ENCODE measurements at regions not wholly inside any gene's neighbourhood (a gene's known extent, or its start where the extent isn't known, plus 50 kb on each side); places are given as distances from the start of the nearest gene placed in this dataset.

DNA sequence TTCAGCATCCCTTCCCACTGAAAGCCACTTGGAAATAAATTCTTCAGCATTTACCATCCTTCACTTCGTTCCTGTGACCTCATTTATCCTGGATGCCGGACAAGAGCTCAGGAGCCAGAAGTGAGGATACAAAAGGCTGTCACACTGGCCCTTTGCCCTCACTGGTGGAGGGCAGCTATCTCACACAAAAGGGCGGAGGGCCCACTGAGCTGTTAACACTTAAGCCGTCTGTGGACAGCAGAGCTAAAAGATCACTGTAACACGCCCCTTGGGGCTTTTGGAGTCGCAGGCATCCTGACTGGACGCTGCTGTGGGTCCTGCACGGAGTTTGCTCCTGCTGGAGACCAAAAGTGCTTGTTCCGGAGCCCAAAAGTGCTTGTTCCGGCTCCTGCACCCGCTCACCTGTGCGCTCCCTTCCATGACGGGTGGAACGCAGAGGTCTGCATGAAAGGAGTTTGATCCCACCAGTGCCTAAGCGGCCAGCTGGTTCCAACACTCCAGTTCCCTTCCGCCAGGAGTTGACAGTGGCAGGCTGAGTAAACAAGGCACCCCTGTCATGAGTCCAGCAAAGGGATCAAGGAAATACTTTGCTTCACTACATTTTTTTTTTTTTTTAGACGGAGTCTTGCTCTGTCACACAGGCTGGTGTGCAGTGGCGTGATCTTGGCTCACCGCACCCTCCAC is 572.0 kb upstream of the LINC00305 start:
- TF ChIP-seq OSR1 (CRISPR knock-in tag; IDR thresholded peaks at IDR 0.05) (no peak), TSHZ2 (CRISPR knock-in tag; IDR thresholded peaks at IDR 0.05) (no peak), ARNTL (CRISPR knock-in tag; IDR thresholded peaks at IDR 0.05; ENCODE audit: borderline replicate concordance, low read depth) (no peak), PATZ1 (CRISPR knock-in tag; IDR thresholded peaks at IDR 0.05; ENCODE audit: borderline replicate concordance) (no peak), GLIS3 (CRISPR knock-in tag; IDR thresholded peaks at IDR 0.05) (no peak), ZFP30 (CRISPR knock-in tag; IDR thresholded peaks at IDR 0.05) (no peak), SNAI2 (CRISPR knock-in tag; IDR thresholded peaks at IDR 0.05) (no peak), ZFP3 (CRISPR knock-in tag; IDR thresholded peaks at IDR 0.05) (no peak), PPARA (CRISPR knock-in tag; IDR thresholded peaks at IDR 0.05; ENCODE audit: borderline replicate concordance) (no peak), RARB (CRISPR knock-in tag; IDR thresholded peaks at IDR 0.05) (no peak), ZNF8 (CRISPR knock-in tag; IDR thresholded peaks at IDR 0.05) (no peak), ISL1 (CRISPR knock-in tag; IDR thresholded peaks at IDR 0.05) (no peak)
